Activated CD4-positive, alpha-beta T cell treated with anti-CD3 and anti-CD28 coated beads, Interleukin-2, Interleukin-4, amounts not matched to agents 100 ng/mL and 50 ng/mL, durations not matched to agents 16 hours and 8 hours (primary cell): ENCODE measurements at regions not wholly inside any gene's neighbourhood (a gene's known extent, or its start where the extent isn't known, plus 50 kb on each side); places are given as distances from the start of the nearest gene placed in this dataset.

Experiments
- DNase-seq: peaks from one replicate; pipeline ENCODE4 v3.0.0-alpha.2; 2020; ENCODE audit warnings: low spot score

- DNase-seq = no peak
These were observed 550.1 kb downstream of the OMA1 start for GRCh38 chr1:57996400-57996799.

- DNase-seq = no peak
These were observed 555.2 kb downstream of the OMA1 start for GRCh38 chr1:57991289-57991688.

GRCh38 chr1:57989877-57990276, 556.6 kb downstream of the OMA1 start:
- DNase-seq = no peak

DNA sequence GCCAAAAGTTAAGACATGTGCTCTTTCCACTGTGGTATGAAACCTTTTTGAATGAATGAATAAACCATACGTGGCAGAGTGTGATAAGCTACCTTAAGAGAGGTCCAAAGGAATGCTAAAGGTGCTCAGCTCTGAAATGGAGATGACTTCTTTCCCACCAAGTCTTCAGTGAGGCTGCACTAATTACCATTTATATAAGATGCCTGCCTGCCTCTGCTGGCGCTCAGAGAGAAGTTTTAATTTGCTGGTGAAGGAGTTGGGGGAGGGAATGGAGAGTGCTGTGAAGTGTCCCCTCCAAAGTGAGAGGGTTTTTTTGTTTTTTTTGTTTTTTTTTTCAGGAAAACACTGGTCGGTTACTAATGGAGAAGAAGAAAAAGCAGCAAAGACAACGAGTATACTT, 559.0 kb downstream of the OMA1 start:
- no peak for DNase-seq

GRCh38 chr1:57986432-57986831, 560.1 kb downstream of the OMA1 start:
- DNase-seq = no peak

DNA sequence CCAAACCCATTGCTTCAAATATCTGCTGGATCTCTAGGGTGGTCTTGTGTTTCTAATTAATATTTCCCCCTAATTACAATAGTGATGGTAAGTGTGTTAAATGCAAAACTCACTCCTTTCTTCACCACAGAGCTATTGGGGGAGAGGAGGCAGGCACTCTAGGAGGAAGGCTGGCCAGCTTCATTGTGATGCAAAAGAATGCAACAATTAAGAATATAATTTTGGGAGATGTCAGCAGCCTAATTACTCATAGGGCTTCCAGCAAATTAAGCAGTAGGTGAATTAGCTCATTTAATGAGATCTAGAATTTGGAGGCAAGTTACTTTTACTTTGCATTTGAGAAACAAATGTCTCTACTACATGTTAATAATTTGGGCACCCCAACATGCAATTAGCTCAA, 560.4 kb upstream of the DAB1 start:
- DNase-seq = no peak

DNA sequence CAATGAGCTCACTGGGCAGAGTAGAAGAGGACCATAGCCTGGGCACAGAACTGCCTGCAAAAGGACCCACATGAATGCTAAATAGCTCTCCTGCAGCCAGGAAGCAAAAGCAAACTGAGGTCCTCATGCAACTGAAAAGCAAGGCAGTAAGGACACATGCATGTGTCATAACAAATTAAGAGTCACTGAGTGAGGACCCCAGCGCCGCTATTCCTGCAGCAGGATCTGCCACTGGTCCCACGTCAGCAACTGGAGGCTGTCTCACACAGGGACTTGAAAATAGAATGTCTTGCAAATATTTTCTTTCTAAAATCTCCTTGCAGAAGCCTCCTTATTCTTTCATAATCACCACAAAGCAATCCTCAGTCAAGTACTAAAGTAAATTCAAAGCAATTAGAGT, 559.6 kb upstream of the DAB1 start:
- DNase-seq = no peak

DNA sequence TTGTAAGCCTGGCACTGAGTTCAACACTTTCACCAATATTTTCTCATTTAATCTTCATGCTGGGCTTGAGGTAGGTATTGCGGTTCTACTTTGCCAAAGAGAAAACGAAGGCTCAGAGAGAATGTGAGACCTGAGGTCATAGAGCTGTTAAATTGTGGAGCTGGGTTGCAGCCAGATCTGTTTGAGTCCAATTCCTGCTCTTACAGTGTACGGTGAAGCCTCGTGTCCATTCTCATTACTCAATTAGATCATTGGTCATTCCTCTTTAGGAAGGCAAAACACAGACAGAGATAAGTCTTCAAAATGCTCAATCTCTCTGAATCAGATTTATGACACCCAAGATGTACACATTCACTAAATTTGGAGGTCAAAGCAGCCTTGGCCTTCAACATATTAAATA, 559.0 kb upstream of the DAB1 start:
- DNase-seq = no peak

DNA sequence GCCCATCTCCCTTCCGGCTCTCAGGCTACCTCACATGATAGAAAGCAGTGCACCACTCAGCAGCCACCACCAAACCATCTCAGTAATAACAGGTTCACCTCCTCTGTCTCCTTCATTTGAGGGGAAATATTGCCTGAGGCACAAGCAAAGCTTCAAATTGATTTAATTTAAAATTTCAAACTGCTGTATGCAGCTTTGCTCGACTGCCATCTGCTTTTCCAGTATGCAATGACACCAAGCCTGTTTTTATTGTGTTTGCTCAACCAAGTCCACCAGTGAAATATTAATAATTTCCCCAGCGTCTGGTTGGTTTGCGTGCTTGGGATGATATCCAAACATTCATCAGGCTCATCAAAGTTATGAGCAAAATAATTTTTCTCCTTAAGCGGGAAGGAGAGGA, 552.4 kb upstream of the DAB1 start:
- no peak for DNase-seq

DNA sequence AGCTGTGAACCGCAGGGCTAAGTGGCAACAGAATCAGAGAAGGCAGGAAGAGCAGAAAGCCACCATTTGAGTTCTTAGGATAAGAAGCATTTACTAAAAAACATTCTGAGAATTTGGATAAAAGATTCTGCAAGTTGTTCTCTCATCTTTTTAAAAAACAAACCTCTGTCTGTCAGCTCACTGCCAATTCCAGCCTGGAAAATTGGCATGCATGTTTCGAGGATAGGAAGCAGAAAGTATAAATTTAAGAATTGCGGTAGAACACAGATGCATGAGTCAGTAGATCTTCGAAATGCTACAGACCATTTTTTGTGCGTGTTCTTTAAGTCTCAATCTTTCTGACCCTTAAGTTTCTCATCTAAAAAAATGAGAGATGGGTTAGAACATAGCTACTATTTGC, 544.5 kb upstream of the DAB1 start:
- DNase-seq = no peak

DNA sequence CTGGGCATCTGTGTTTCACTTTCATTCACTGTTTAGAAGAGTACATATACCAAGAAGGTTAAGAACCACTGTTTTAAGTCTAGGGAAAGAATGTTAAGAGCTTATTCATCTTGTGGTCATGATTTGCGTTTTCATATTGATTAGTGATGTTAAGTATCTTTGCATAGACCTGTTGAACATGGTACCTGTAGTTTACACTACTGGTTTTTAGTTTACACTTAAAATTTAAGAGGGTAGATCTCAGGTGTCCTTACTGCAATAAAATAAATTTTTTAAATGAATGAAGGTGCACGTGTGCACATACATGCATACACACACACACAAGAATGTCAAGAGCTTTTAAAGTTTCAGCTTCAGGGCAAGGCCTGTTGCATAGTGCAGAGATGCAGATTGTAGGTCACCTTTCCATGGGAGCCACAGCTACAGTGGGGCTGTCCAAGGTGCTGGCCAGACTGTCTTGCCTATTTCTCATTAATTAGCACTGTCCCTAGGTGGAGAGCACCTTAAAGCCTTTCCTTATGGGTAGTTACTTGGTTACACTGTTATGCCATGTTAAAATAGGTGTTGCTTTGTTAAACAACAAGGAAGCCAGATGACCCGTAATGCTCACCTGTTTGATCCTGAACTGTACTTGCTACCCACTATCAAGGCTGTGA, 543.0 kb upstream of the DAB1 start:
- no peak for DNase-seq

GRCh38 chr1:57966340-57966739, 542.5 kb upstream of the DAB1 start:
- no peak for DNase-seq

DNA sequence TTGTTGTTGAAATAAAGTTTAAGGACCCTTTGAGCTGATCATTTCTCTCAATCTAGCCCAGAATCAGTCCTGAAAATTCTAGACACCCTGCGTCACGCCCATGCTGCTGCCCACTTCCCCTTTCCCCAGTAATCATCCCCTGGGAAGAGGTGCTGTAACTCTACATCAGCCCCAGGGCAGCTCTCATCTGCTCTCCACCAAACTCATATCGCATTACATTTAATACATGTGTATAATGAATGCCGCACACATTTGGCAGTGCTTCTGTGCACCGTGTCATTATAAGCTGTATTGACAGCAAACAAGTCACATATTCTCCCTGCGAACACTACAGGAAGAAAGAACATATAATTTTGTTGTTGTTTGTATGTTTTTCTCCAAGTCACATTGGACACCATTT, 539.7 kb upstream of the DAB1 start:
- no peak for DNase-seq

- no peak for DNase-seq
These were observed 535.8 kb upstream of the DAB1 start for GRCh38 chr1:57959531-57960241.

- DNase-seq = no peak
These were observed 533.7 kb upstream of the DAB1 start for GRCh38 chr1:57957576-57957975.

DNA sequence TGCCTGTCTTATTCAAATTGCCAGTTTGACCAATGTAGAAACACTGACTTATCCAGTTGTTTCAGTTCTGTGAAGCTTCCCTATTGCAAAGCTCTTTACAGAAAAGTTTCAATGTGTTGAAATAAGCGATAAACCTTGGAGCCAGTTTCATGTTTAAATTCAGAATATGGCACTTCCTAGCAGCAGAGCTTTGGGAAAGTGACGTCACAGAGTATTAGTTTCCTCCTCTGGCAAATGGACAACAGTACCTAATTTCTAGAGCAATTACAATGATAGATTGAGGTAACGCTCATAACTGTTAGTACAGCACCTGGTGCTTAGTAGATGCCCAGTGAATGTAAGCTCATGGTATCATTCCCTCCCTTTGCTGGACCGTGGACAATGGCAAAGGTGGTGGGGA, 527.5 kb upstream of the DAB1 start:
- DNase-seq = no peak

GRCh38 chr1:57949168-57949567, 525.3 kb upstream of the DAB1 start:
- no peak for DNase-seq

DNA sequence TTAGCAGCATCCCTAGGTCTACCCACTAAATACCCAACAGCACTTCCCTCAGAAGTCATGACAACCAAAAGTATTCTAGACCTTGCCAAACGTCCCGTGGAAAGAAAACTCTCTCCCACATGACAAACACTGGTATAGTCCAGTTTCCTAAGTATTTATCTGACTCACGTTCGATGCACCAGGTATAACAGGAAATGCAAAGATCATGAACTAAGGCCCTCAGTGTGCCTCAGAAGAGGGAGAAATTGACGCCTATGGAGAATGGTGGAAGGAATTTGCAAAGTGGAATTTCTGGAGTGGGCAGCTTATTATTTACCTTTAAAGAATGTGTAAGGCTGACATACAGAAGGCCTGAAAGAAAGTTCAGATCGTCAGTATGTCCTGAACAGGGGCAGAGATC, 523.6 kb upstream of the DAB1 start:
- DNase-seq = no peak

- DNase-seq = no peak
These were observed 521.2 kb upstream of the DAB1 start for GRCh38 chr1:57945045-57945444.

DNA sequence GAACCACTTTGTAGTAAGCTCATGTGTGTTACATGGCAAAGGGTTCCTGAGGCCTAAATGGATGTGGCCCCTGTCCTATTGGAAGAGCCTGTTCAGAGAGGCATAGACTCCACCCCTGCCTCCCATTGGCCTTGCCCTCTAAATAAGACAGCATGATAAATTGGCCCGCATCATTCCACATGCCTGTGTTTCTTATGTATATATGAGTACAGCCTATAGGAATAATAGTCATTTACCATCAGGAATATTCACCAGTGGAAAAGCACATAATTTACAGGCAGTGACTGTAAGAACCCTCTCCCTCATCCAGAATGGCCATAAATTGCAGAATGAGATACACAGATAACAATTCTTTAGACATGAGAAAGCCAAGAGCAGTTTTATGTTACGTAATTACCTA, 519.5 kb upstream of the DAB1 start:
- no peak for DNase-seq

DNA sequence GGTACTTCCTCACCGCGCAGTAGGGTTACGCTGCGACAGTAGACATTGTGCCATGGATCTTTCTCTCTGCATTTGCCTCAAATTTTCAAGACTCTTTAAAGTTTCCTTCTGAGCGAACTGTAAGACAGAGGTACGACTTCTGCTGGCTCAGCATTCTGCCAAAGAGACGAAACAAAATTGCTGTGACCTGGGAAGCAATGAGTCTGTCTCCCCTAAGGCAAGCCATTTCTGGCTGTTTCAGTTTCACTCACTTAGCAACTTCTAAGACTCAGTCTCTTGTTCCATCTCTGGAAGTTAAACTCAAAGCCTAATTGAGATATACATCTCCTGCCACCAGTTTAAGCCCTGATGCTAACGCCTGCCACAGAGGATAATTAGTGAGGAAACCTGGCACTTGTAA, 510.9 kb upstream of the DAB1 start:
- DNase-seq = no peak

DNA sequence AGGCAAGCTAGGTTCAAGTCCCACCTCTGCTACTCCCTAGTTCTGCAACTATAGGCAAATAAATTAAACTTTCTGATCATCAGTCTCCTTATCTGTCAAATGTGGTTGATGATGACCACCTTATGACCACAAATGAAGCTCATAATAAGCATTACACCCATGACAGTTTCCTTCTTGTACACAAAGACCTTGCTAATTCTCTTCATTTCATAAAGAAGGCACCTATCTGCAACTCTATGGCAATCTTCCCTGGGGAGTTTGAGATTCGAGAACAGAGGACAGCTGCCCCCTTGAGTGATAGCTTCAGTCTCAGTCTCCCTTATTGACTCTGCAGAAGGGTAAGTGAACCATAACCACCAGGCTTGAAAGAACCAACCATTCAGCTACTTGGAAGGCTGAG, 503.1 kb upstream of the DAB1 start:
- DNase-seq = no peak

- no peak for DNase-seq
These were observed 502.2 kb upstream of the DAB1 start for GRCh38 chr1:57926025-57926552.

- no peak for DNase-seq
These were observed 501.4 kb upstream of the DAB1 start for GRCh38 chr1:57925226-57925625.
